ENCODE measurements at regions not wholly inside any gene's neighbourhood (a gene's known extent, or its start where the extent isn't known, plus 50 kb on each side); places are given as distances from the start of the nearest gene placed in this dataset.

GRCh38 chr22:22297794-22298653 is 53.4 kb downstream of the VPREB1 start (continued):
- TF ChIP-seq EGR1 (conservative IDR thresholded peaks at IDR 0.05) (peak; percentile 95), NCOA6 (IDR thresholded peaks at IDR 0.05) (peak; percentile 98), TRIM24 (IDR thresholded peaks at IDR 0.05) (peak in 1 of 2 experiments; percentile 88; a peak in 2 of 4 replicates), CREB3L1 (IDR thresholded peaks at IDR 0.05; ENCODE audit: borderline replicate concordance, low read depth) (peak; percentile 90), KLF6 (CRISPR knock-in tag; IDR thresholded peaks at IDR 0.05; ENCODE audit: borderline replicate concordance) (peak; percentile 48; the same call in 1 of the 2 replicates), MBD2 (IDR thresholded peaks at IDR 0.05; ENCODE audit: borderline replicate concordance, low read depth) (peak; percentile 45; the same call in 1 of the 2 replicates), ZNF133 (CRISPR knock-in tag; IDR thresholded peaks at IDR 0.05) (peak; percentile 43; the same call in 1 of the 2 replicates), POU5F1 (IDR thresholded peaks at IDR 0.05; ENCODE audit: borderline replicate concordance, low read depth, low read length, partially characterized antibody) (peak; percentile 78), HDAC1 (IDR thresholded peaks at IDR 0.05) (peak in 1 of 2 experiments; percentile 74; a peak in 2 of 4 replicates), ZNF431 (CRISPR knock-in tag; IDR thresholded peaks at IDR 0.05) (0 out of 2 replicates have a peak, but pooled peaks have one; percentile 43), KLF1 (tag; IDR thresholded peaks at IDR 0.05) (peak; percentile 61; the same call in 1 of the 2 replicates), ZNF639 (CRISPR knock-in tag; conservative IDR thresholded peaks at IDR 0.05 in 1 of 2, IDR thresholded peaks at IDR 0.05 in 1 of 2) (peak in 1 of 2 experiments; percentile 99; a peak in 2 of 4 replicates), FIP1L1 (IDR thresholded peaks at IDR 0.05; ENCODE audit: low read depth, low read length, poor library complexity, severe bottlenecking) (peak; percentile 37), MTA3 (IDR thresholded peaks at IDR 0.05; ENCODE audit: borderline replicate concordance) (peak; percentile 85; the same call in 1 of the 2 replicates), CXXC5 (CRISPR knock-in tag; IDR thresholded peaks at IDR 0.05) (peak; percentile 100), ZNF75A (CRISPR knock-in tag; IDR thresholded peaks at IDR 0.05) (0 out of 2 replicates have a peak, but pooled peaks have one; percentile 38), C11orf30 (IDR thresholded peaks at IDR 0.05; ENCODE audit: low read depth) (0 out of 2 replicates have a peak, but pooled peaks have one; percentile 7), NEUROD1 (IDR thresholded peaks at IDR 0.05; ENCODE audit: borderline replicate concordance, low read depth, low read length, partially characterized antibody) (peak; percentile 4), ZNF324 (CRISPR knock-in tag; IDR thresholded peaks at IDR 0.05) (peak; percentile 33; the same call in 1 of the 2 replicates)
- TF ChIP-seq, protein P1, sequence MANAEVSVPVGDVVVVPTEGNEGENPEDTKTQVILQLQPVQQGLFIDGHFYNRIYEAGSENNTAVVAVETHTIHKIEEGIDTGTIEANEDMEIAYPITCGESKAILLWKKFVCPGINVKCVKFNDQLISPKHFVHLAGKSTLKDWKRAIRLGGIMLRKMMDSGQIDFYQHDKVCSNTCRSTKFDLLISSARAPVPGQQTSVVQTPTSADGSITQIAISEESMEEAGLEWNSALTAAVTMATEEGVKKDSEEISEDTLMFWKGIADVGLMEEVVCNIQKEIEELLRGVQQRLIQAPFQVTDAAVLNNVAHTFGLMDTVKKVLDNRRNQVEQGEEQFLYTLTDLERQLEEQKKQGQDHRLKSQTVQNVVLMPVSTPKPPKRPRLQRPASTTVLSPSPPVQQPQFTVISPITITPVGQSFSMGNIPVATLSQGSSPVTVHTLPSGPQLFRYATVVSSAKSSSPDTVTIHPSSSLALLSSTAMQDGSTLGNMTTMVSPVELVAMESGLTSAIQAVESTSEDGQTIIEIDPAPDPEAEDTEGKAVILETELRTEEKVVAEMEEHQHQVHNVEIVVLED (CRISPR knock-in tag; IDR thresholded peaks at IDR 0.05) = peak; percentile 85
- TF ChIP-seq, protein P2, sequence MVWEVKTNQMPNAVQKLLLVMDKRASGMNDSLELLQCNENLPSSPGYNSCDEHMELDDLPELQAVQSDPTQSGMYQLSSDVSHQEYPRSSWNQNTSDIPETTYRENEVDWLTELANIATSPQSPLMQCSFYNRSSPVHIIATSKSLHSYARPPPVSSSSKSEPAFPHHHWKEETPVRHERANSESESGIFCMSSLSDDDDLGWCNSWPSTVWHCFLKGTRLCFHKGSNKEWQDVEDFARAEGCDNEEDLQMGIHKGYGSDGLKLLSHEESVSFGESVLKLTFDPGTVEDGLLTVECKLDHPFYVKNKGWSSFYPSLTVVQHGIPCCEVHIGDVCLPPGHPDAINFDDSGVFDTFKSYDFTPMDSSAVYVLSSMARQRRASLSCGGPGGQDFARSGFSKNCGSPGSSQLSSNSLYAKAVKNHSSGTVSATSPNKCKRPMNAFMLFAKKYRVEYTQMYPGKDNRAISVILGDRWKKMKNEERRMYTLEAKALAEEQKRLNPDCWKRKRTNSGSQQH (CRISPR knock-in tag; IDR thresholded peaks at IDR 0.05) = 0 out of 2 replicates have a peak, but pooled peaks have one; percentile 82
